Right lobe of liver (tissue), 6 donors: ENCODE measurements at regions not wholly inside any gene's neighbourhood (a gene's known extent, or its start where the extent isn't known, plus 50 kb on each side); places are given as distances from the start of the nearest gene placed in this dataset.

Source experiments
- ATAC-seq, 4 donors: fragments of 200-7000 bp; cut with Tn5 transposase; one replicate each; pipeline ENCODE4 v1.9.1; 2020; ENCODE audit warnings: mild to moderate bottlenecking in 4 of 4, moderate library complexity in 4 of 4
- DNase-seq, 3 donors: peaks; one replicate each; pipeline ENCODE4 v3.0.0-alpha.2; 2020
- H3K27ac ChIP-seq, 3 donors: fragments of 200-600 bp; one replicate each; pipeline ENCODE4 v1.8.0; 2022
- H3K27me3 ChIP-seq, 2 donors: fragments of 200-600 bp; one replicate each; pipeline ENCODE4 v1.8.0; 2022
- H3K36me3 ChIP-seq, 4 donors: fragments of 200-600 bp; sonication (generic) in 1 of 4; one replicate each; pipeline versions ENCODE4 v1.5.1 to v1.8.0; 2017 to 2022; ENCODE audit warnings: control low read depth in 1 of 4
- H3K4me1 ChIP-seq, 4 donors: fragments of 200-600 bp; sonication (generic) in 1 of 4; one replicate each; pipeline versions ENCODE4 v1.5.1 to v1.8.0; 2017 to 2022; ENCODE audit warnings: control low read depth in 1 of 4
- H3K4me3 ChIP-seq, 3 donors: fragments of 200-600 bp; one replicate each; pipeline ENCODE4 v1.8.0; 2022
- H3K9me3 ChIP-seq, 4 donors: fragments of 200-600 bp; sonication (generic) in 1 of 4; one replicate each; pipeline versions ENCODE4 v1.5.1 to v1.8.0; 2017 to 2022; ENCODE audit warnings: control low read depth in 1 of 4
- POLR2A ChIP-seq: fragments of 450-650 bp; IDR thresholded peaks from one replicate; pipeline ENCODE4 v1.6.1; 2017; ENCODE audit warnings: antibody characterized with exemption, mild to moderate bottlenecking
- WGBS: methylation state at CpG from one replicate; pipeline ENCODE4 v1.1.6; 2018; ENCODE audit warnings: low coverage, low lambda C conversion rate; ENCODE audit not compliant: insufficient coverage; ENCODE audit errors: missing lambda C conversion rate; 5-methylcytosine and 5-hydroxymethylcytosine counted together
- intact Hi-C, 2 donors: fragments of 100-400 bp; cut with DNase I; formaldehyde crosslinking; loops; one replicate each; pipeline versions ENCODE4 v1.11.2 to v1.14.1; 2022
- TF ChIP-seq, protein P1 (sequence below), 4 donors: fragments of 200-600 bp in 3 of 4; fragments of 450-650 bp in 1 of 4; IDR thresholded peaks; one replicate each; pipeline versions ENCODE4 v1.5.1 to v1.8.0; 2016 to 2022; ENCODE audit warnings: antibody characterized with exemption in 4 of 4, mild to moderate bottlenecking in 2 of 4
- donor health status: DM: no; HTN: yes; CAD: no.
- donor health status: DM: no; HTN: no; CAD: no.
- donor health status: DM: no; HTN: no; CAD: no.
- donor health status: DM: no; HTN: yes; CAD: no.
- donor health status: DM: no; HTN: yes; CAD: no.

DNA sequence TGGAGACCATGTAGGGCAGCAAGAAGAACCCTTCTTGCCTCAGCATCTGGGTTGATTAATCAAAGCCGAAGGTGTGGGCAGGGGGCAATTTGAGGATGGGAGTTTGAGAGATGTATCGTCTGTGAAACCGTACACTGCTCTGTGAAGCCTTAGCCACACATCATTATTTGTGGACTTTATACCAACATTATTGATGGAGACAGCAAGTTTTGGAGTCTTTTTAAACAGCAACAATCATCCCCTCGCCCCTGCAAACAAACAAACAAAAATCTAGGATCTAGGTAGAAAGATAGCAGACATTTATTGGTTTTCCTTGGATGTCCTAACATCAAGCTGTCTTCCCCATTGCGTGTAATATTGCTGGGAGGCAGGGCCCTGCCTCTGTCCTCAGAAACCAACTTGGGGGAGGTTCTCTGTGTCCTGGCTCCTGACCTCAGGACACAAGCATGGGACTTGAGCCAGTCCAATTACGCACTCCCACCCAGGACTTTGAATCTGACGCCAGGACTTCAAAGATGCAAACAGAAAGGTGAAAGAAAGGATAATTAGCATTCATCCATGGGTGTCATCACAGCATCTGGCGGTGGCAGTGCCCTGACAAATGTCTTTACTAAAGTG is 61.6 kb upstream of the PLET1 start:
- TF ChIP-seq POLR2A: no peak
- TF ChIP-seq, protein P1, sequence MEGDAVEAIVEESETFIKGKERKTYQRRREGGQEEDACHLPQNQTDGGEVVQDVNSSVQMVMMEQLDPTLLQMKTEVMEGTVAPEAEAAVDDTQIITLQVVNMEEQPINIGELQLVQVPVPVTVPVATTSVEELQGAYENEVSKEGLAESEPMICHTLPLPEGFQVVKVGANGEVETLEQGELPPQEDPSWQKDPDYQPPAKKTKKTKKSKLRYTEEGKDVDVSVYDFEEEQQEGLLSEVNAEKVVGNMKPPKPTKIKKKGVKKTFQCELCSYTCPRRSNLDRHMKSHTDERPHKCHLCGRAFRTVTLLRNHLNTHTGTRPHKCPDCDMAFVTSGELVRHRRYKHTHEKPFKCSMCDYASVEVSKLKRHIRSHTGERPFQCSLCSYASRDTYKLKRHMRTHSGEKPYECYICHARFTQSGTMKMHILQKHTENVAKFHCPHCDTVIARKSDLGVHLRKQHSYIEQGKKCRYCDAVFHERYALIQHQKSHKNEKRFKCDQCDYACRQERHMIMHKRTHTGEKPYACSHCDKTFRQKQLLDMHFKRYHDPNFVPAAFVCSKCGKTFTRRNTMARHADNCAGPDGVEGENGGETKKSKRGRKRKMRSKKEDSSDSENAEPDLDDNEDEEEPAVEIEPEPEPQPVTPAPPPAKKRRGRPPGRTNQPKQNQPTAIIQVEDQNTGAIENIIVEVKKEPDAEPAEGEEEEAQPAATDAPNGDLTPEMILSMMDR (IDR thresholded peaks at IDR 0.05): no peak
- peaks cover 0 to 33% (median 11%) of the 10 kb centered on the region in 4 donors for H3K4me1 ChIP-seq
- H3K9me3 ChIP-seq: no peaks in the 10 kb centered on the region
- ATAC-seq: peak; percentile 66 to 81 (median 70)
- no peaks in the 10 kb centered on the region for H3K36me3 ChIP-seq
- H3K27ac ChIP-seq: peak overlapping the region; percentile 77 to 95 (median 94)
- no peak overlapping the region for H3K4me3 ChIP-seq
- 16% methylated on average over 7 of the region's 8 CpGs for WGBS
- peak; percentile 47 to 81 (median 78) for DNase-seq
- no peaks in the 10 kb centered on the region for H3K27me3 ChIP-seq
- intact Hi-C loops: no loop called here

DNA sequence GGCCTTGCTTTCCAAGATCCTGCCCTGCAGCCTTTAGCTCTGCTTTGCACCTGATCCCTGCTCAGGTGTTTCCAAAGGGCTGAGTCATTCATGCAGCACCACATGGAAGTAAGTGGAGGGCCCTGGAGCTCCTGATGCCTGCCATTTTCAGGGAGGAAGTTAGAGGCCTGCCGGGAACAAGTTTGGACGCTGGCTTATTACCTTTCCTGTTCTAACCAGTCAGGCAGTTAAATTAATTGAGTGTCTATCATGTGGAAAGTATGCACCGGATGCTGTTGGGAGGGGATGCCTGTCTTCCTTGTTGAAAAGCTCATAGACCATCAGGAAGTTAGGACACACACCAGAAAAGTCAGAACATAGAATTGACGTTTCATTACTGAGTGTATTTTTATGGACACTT is 73.7 kb upstream of the PLET1 start:
- H3K27me3 ChIP-seq: no peaks in the 10 kb centered on the region
- DNase-seq (no peak), ATAC-seq (no peak)
- no peaks in the 10 kb centered on the region for H3K36me3 ChIP-seq
- H3K9me3 ChIP-seq: no peaks in the 10 kb centered on the region
- 60% methylated on average over 2 of the region's 4 CpGs for WGBS
- H3K27ac ChIP-seq: no peak overlapping the region
- H3K4me1 ChIP-seq: no peaks in the 10 kb centered on the region
- no peak for TF ChIP-seq POLR2A
- TF ChIP-seq, protein P1 (IDR thresholded peaks at IDR 0.05): no peak
- H3K4me3 ChIP-seq: no peak overlapping the region
- intact Hi-C loops: no loop called here

DNA sequence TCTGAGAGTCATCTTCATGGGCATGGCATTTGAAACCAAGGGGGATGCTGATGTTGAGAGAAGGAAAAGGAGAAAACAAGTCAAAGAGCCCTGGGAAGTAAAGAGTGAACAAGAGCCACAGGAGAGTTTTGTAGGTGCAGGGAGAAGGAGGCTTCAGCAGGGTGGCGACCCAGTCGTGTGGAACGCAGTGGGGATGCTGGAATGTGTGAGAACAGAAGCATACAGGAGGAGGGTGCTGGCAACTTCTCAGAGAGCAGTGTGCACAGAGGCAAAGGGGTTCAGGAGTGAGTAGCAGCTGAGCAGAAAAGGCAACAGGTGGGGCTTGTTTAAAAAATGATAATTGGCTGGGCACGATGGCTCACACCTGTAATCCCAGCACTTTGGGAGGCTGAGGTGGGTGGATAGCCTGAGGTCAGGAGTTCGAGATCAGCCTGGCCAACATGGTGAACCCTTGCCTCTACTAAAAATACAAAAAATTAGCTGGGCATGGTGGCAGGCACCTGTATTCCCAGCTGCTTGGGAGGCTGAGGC is 75.8 kb upstream of the PLET1 start:
- Histone ChIP-seq H3K27me3 (no peaks in the 10 kb centered on the region), H3K4me1 (no peaks in the 10 kb centered on the region), H3K9me3 (no peaks in the 10 kb centered on the region), H3K27ac (no peak overlapping the region), H3K36me3 (no peaks in the 10 kb centered on the region), H3K4me3 (no peak overlapping the region)
- TF ChIP-seq, protein P1 (IDR thresholded peaks at IDR 0.05): no peak
- TF ChIP-seq POLR2A: no peak
- no peak for DNase-seq
- no peak for ATAC-seq
- intact Hi-C loops: no loop called here
- 88% methylated on average over 5 of the region's 5 CpGs for WGBS

DNA sequence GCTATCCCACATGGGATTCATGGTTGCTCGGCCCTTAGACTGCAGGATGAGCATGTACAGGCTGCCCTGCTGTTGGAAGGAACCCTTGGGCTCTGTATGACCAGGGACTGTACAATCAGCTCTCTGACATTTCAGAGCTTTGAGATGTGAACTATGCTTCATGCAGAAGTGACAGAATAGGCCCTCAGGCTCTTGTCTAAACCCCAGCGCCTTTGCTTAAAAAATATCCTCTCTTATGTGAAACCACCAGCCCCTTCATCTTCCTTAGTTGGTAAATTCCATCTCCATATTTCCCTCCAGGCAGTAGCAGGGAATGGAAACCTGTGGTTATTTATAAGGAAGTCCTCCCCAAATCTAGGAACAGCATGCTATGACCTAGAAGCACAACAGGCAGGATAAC is 78.9 kb upstream of the PLET1 start:
- intact Hi-C loops: no loop called here
- DNase-seq (no peak), ATAC-seq (no peak)
- Histone ChIP-seq H3K9me3 (no peaks in the 10 kb centered on the region), H3K27me3 (no peaks in the 10 kb centered on the region), H3K27ac (no peak overlapping the region), H3K36me3 (no peaks in the 10 kb centered on the region), H3K4me1 (no peaks in the 10 kb centered on the region), H3K4me3 (no peak overlapping the region)
- TF ChIP-seq POLR2A: no peak
- TF ChIP-seq, protein P1 (IDR thresholded peaks at IDR 0.05): no peak
- 80% methylated on average over 1 of the region's 2 CpGs for WGBS
